GM21723 (cell line): ENCODE measurements at regions not wholly inside any gene's neighbourhood (a gene's known extent, or its start where the extent isn't known, plus 50 kb on each side); places are given as distances from the start of the nearest gene placed in this dataset.

Source experiments
- ATAC-seq: cut with Tn5 transposase; IDR thresholded peaks from one replicate; pipeline ENCODE4 v1.9.1; 2021; ENCODE audit warnings: mild to moderate bottlenecking, moderate library complexity; ENCODE audit not compliant: unreplicated experiment

- no peak for ATAC-seq
These were observed 1041.3 kb downstream of the AMY1C start for GRCh38 chr1:104791030-104791429.

DNA sequence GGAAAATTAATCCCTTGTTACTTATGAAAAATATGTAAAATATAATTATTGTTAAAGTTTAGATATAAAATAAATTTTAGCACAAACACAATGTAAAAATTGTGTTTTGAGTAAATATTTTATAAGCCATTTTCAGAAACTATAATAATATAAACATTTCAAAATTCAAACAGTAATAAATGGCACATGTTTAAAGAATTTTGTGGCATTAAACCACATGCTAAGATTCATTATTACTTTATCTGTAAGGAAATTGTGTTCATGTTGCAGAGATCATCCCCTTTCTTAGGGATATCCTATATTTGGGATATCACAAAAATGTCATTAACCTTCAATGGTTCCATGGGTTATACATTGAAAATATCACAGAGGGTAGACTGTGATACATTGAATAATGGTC is 1044.3 kb downstream of the AMY1C start:
- no peak for ATAC-seq

- no peak for ATAC-seq
These were observed 1046.2 kb downstream of the AMY1C start for GRCh38 chr1:104795931-104796330.

GRCh38 chr1:104797982-104798381 is 1048.3 kb downstream of the AMY1C start:
- ATAC-seq, result no peak

DNA sequence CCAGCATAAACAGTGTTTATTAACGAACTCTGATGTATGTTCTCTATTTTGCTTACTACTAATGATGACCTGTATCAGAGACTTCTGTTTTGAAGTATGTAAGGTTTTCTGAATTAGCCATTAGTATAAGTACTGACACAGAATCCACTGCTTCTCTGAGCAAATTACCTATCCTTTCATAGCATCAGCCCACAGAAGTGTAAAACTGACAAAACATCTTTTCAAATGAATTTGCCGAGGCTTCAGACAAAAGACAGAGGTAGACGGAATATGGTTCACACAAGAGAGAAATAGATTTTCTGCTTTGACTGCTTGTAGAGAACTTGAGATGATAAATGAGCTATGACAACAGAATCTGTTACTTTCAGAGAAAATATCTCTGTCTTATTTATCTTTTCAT is 1051.6 kb downstream of the AMY1C start:
- ATAC-seq, result no peak

GRCh38 chr1:104804147-104804546 is 1054.4 kb downstream of the AMY1C start:
- no peak for ATAC-seq

DNA sequence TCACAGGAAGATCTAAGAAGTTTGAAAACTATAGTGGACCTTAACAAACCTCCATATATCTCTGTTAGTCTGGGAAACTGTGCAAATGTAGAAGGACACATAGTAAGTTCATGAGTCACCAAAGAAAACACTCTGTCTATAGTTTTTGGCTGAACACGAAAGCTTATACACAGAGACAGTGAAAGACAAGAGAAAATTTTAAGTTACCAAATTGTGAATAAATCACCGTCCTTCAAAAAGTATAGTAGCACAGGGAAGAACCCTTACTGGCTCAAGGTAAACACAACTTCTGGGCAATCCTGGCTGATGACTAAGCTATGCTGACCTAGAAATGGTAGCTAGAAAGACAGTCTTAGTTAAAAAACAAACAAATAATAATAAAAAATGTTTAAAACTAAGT is 1057.9 kb downstream of the AMY1C start:
- no peak for ATAC-seq

GRCh38 chr1:104825401-104825800 is 1075.7 kb downstream of the AMY1C start:
- no peak for ATAC-seq

GRCh38 chr1:104830534-104830933 is 1080.8 kb downstream of the AMY1C start:
- no peak for ATAC-seq

- ATAC-seq, result no peak
These were observed 1102.5 kb downstream of the AMY1C start for GRCh38 chr1:104852151-104852550.

DNA sequence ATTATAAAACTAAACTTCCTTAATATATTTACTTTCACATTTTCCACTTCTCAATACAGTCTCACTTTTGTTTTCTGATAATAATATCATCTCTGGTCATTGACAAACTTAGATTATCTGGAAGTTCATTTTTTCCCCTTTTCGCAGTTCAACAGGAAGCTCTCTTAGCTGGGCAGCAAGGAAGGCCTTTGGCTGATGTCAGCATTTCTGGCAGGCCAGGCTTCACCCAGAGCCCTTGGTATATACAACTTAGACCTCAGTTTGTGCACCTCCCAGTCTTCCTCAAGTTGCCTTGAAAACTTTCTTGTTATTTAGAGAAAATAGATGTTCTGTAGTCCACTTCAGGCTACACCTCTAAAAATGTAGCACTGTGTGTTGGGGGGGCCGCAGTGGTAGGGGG is 1103.6 kb downstream of the AMY1C start:
- no peak for ATAC-seq

GRCh38 chr1:104854529-104854928 is 1104.8 kb downstream of the AMY1C start:
- ATAC-seq, result no peak

DNA sequence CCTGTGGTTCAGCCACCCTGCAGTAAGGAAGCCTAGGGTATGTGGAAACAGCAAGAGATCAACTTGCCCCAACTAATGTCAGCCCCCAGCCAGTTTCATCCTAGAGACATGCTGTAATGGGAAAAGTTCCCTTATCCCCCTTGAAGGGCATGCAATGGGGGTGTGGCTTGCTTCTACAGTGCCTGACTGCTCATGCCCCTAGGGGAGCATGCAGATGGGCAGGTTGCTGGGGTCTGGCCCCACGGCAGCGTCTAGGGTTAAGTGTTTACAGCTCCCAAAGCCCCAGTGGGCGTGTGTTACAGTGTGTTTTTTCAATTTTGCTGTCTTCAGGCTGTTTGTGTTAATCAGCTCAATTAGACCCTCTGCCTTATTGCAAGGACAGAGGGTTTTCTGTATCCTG is 1105.9 kb downstream of the AMY1C start:
- ATAC-seq, result no peak

DNA sequence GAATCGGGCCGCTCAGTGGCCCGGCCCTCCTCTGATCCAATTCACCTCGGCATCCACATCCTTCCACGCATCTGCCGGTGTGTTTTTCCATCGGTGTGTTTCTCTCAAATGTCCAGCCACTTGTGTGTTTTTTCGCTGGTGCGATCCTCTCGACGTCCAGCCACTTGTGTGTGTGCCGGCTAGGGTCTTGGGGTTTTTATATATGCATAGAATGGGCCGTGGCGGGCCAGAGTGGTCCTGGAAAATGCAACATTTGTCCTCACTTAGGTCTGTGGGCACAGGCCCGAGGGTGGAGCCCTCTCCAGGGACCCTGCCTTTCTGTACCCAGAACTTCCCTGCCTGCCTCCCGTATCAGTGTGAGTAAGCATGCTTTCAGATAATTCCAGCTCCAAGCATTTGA is 1106.4 kb downstream of the AMY1C start:
- ATAC-seq, result no peak

DNA sequence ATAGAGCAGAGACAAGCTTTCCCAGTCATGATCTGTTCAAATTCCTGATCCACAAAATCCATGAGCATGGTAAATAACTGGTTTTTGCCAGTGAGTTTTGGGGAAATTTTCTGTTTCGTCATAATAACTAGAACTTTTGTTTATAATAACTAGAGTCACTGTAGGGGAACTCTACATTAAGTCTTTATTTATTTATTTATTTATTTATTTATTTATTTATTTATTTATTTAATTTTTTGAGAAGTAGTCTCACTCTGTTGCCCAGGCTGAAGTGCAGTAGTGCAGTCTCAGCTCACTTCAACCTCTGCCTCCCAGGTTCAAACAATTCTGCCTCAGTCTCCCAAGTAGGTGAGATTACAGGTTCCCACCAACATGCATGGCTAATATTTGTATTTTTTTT is 1106.8 kb downstream of the AMY1C start:
- no peak for ATAC-seq

DNA sequence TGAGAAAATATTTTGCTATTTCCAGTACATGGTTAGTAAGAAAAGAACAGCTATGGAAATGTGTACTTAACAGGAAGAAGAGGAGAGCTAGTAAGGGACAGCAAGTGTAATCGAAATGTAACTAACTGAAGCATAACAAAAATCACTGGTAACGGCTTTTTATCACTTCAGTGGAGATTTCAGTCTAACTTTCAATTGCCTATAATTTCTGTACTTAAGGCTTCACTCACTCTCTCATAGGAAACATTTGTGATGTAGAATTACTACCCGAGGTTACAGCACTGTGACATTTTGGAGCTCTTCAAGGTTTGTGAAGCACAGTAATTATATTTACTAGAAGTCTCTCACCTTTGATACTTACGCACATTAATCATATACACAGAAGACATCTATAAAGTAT is 1119.1 kb downstream of the AMY1C start:
- no peak for ATAC-seq

- peak; percentile 85 for ATAC-seq
These were observed 1124.3 kb downstream of the AMY1C start for GRCh38 chr1:104874044-104874443.

DNA sequence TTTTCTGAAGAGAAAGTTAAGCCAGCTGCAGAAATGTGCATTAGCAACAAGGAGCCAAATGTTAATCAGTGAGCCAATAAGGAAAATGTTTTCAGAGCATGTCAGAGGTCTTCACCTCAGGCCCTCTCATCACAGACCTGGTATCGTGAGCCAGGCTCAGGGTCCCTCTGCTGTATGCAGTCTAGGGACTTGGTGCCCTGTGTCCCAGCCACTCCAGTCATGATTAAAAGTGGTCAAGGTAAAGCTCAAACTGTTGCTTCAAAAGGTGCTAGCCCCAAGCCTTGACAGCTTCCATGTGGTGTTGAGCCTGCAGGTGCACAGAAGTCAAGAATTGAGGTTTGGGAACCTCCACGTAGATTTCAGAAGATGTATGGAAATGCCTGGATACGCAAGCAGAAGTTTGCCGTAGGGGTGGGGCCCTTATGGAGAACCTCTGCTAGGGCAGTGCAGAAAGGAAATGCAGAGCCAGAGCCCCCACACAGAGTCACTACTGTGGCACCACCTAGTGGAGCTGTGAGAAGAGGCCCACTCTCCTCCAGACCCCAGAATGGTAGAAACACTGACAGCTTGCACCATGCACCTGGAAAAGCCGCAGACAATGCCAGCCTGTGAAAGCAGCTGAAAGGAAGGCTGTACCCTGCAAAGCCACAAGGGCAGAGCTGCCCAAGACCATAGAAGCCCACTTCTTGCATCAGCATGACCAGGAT is 1128.7 kb downstream of the AMY1C start:
- no peak for ATAC-seq

- ATAC-seq, result no peak
These were observed 1135.2 kb downstream of the AMY1C start for GRCh38 chr1:104884939-104885338.

- ATAC-seq, result no peak
These were observed 1155.6 kb downstream of the AMY1C start for GRCh38 chr1:104905322-104905721.

- no peak for ATAC-seq
These were observed 1156.4 kb downstream of the AMY1C start for GRCh38 chr1:104906141-104906540.

DNA sequence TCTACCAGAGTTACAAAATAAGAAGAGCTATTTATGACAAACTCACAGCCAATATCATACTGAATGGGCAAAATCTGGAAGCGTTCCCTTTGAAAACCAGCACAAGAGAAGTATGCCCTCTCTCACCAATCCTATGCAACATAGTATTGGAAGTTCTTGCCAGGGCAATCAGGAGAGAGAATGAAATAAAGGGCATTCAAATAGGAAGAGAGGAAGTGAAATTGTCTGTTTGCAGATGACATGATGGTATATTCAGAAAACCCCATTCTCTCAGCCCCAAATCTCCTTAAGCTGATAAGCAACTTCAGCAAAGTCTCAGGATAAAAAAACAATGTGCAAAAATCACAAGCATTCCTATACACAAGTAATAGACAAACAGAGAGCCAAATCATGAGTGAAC is 1169.5 kb downstream of the AMY1C start:
- ATAC-seq, result no peak

- no peak for ATAC-seq
These were observed 1171.8 kb downstream of the AMY1C start for GRCh38 chr1:104921525-104921924.
